IMR-90 (cell line): ENCODE measurements at regions not wholly inside any gene's neighbourhood (a gene's known extent, or its start where the extent isn't known, plus 50 kb on each side); places are given as distances from the start of the nearest gene placed in this dataset.

Experiments used
- ATAC-seq: fragments of 200-7000 bp; cut with Tn5 transposase; 2 replicates; pipeline ENCODE4 v1.9.1; 2020; ENCODE audit warnings: low read depth, mild to moderate bottlenecking, moderate library complexity
- BruUV-seq: library from RNA; stranded (reverse); fragments of 400-500 nt; replicated peaks from 2 replicates; lab custom pipeline; 2021; lab: Mats Ljungman, UMichigan
- CTCF ChIA-PET: fragments of 300-600 bp; formaldehyde crosslinking; extraction: SDS; loops from one replicate; lab custom pipeline; 2021; ENCODE audit warnings: antibody characterized with exemption; lab: Yijun Ruan, JAX
- POLR2A ChIA-PET: fragments of 300-600 bp; sonication (Branson Sonifier 250); formaldehyde crosslinking; loops from one replicate; lab custom pipeline; 2022; ENCODE audit warnings: antibody characterized with exemption; ENCODE audit not compliant: unreplicated experiment; lab: Charles Lee
- DNase-seq: peaks from one replicate; pipeline ENCODE4 v3.0.0; 2013
- H2AFZ ChIP-seq: replicated peaks from 2 replicates; pipeline ENCODE3; 2013; ENCODE audit warnings: low read length, mild to moderate bottlenecking; ENCODE audit not compliant: poor library complexity
- H2AK5ac ChIP-seq: 2 replicates; pipeline ENCODE4 v1.6.1; 2013; ENCODE audit warnings: low read depth, low read length, inconsistent platforms
- H2AK9ac ChIP-seq: replicated peaks from 2 replicates; pipeline ENCODE3; 2013; ENCODE audit warnings: mild to moderate bottlenecking, low read depth, low read length, moderate library complexity; ENCODE audit not compliant: poor library complexity
- H2BK120ac ChIP-seq: 2 replicates; pipeline ENCODE4 v1.6.1; 2013; ENCODE audit warnings: low read depth, low read length, inconsistent platforms
- H2BK15ac ChIP-seq: 3 replicates; pipeline ENCODE4 v1.6.1; 2013; ENCODE audit warnings: low read depth, low read length, inconsistent platforms
- H2BK20ac ChIP-seq: 2 replicates; pipeline ENCODE4 v1.6.1; 2013; ENCODE audit warnings: low read depth, mild to moderate bottlenecking, inconsistent platforms, low read length, moderate library complexity
- H2BK5ac ChIP-seq: 2 replicates; pipeline ENCODE4 v1.6.1; 2013; ENCODE audit warnings: mild to moderate bottlenecking, low read depth, low read length, inconsistent platforms; ENCODE audit not compliant: poor library complexity, severe bottlenecking
- H3K14ac ChIP-seq: replicated peaks from 2 replicates; pipeline ENCODE4 v1.6.1; 2013; ENCODE audit warnings: low read depth, low read length, inconsistent platforms
- H3K18ac ChIP-seq: 2 replicates; pipeline ENCODE4 v1.6.1; 2013; ENCODE audit warnings: low read depth, low read length, control low read depth
- H3K23ac ChIP-seq: 2 replicates; pipeline ENCODE4 v1.6.1; 2013; ENCODE audit warnings: low read depth, low read length, inconsistent platforms
- H3K27ac ChIP-seq: 2 replicates; pipeline ENCODE4 v1.5.1; 2013; ENCODE audit warnings: mild to moderate bottlenecking, control low read depth, low read length; ENCODE audit not compliant: insufficient read depth
- H3K27me3 ChIP-seq: 2 replicates; pipeline ENCODE4 v1.6.1; 2013; ENCODE audit warnings: low read length; ENCODE audit not compliant: control insufficient read depth, insufficient read depth
- H3K36me3 ChIP-seq: 2 replicates; pipeline ENCODE4 v1.6.1; 2013; ENCODE audit warnings: low read length, mixed read lengths; ENCODE audit not compliant: control insufficient read depth, insufficient read depth
- H3K4ac ChIP-seq: 2 replicates; pipeline ENCODE4 v1.6.1; 2013; ENCODE audit warnings: low read depth, low read length, inconsistent platforms
- H3K4me1 ChIP-seq: 2 replicates; pipeline ENCODE4 v1.6.1; 2013; ENCODE audit warnings: low read length, mixed read lengths; ENCODE audit not compliant: control insufficient read depth, insufficient read depth
- H3K4me2 ChIP-seq: 2 replicates; pipeline ENCODE4 v1.6.1; 2013; ENCODE audit warnings: low read depth, mild to moderate bottlenecking, control low read depth, low read length, moderate library complexity
- H3K4me3 ChIP-seq: 2 replicates; pipeline ENCODE4 v1.5.1; 2013; ENCODE audit warnings: low read depth, mild to moderate bottlenecking, control low read depth, low read length, moderate library complexity; ENCODE audit not compliant: insufficient read depth
- H3K56ac ChIP-seq: 2 replicates; pipeline ENCODE4 v1.6.1; 2013; ENCODE audit warnings: low read length, inconsistent platforms; ENCODE audit not compliant: insufficient read depth; ENCODE audit errors: extremely low read depth
- H3K79me1 ChIP-seq, 2 experiments: 2 replicates each; pipeline ENCODE4 v1.6.1; 2013; ENCODE audit warnings: low read length in 2 of 2, inconsistent platforms in 1 of 2, low read depth in 1 of 2
- H3K9ac ChIP-seq: 2 replicates; pipeline ENCODE4 v1.6.1; 2013; ENCODE audit warnings: low read depth, low read length, control low read depth
- H3K9me1 ChIP-seq: 2 replicates; pipeline ENCODE4 v1.6.1; 2013; ENCODE audit warnings: low read length, inconsistent platforms; ENCODE audit not compliant: insufficient read depth
- H3K9me3 ChIP-seq: 2 replicates; pipeline ENCODE4 v1.6.1; 2013; ENCODE audit warnings: low read length; ENCODE audit not compliant: control insufficient read depth, insufficient read depth
- H4K20me1 ChIP-seq: 2 replicates; pipeline ENCODE4 v1.6.1; 2013; ENCODE audit warnings: low read length, inconsistent platforms; ENCODE audit not compliant: insufficient read depth
- H4K5ac ChIP-seq: 2 replicates; pipeline ENCODE4 v1.6.1; 2013; ENCODE audit warnings: mild to moderate bottlenecking, low read depth, low read length, control low read depth
- H4K8ac ChIP-seq, 2 experiments: 2 replicates each; pipeline ENCODE4 v1.6.1; 2013; ENCODE audit warnings: low read depth in 2 of 2, low read length in 2 of 2, control low read depth in 1 of 2, inconsistent platforms in 1 of 2
- H4K91ac ChIP-seq: 2 replicates; pipeline ENCODE4 v1.6.1; 2013; ENCODE audit warnings: low read depth, low read length, inconsistent platforms; ENCODE audit not compliant: insufficient read depth
- CEBPB ChIP-seq: IDR thresholded peaks from 2 replicates; pipeline ENCODE4 v1.6.1; 2012; ENCODE audit warnings: low read depth, low read length, improper control_type of control experiment
- MXI1 ChIP-seq: IDR thresholded peaks from 2 replicates; pipeline ENCODE4 v1.6.1; 2012; ENCODE audit warnings: low read depth, mild to moderate bottlenecking, low read length, moderate library complexity, borderline replicate concordance
- POLR2A ChIP-seq: IDR thresholded peaks from 2 replicates; pipeline ENCODE4 v1.6.1; 2012; ENCODE audit warnings: mild to moderate bottlenecking, low read depth, low read length
- RCOR1 ChIP-seq: IDR thresholded peaks from 2 replicates; pipeline ENCODE4 v1.6.1; 2012; ENCODE audit warnings: mild to moderate bottlenecking, low read length, improper control_type of control experiment; ENCODE audit not compliant: insufficient replicate concordance
- RFX5 ChIP-seq: IDR thresholded peaks from 2 replicates; pipeline ENCODE4 v1.8.0; 2012; ENCODE audit warnings: low read depth, mild to moderate bottlenecking, low read length, moderate library complexity
- SMC3 ChIP-seq: fragments of 150-350 bp; IDR thresholded peaks from 2 replicates; pipeline ENCODE4 v1.6.1; 2016; ENCODE audit warnings: low read depth, mild to moderate bottlenecking, antibody characterized with exemption, low read length, moderate library complexity
- WGBS, 2 experiments: methylation state at CpG; one replicate each; pipeline versions ENCODE4 v1.1.5 to v1.1.7; 2013; ENCODE audit warnings: missing lambda C conversion rate in 2 of 2; ENCODE audit not compliant: insufficient read length in 1 of 2; ENCODE audit errors: extremely low coverage in 2 of 2; 5-methylcytosine and 5-hydroxymethylcytosine counted together
- dilution Hi-C: fragments of 300-500 bp; cut with HindIII; formaldehyde crosslinking; loops from one replicate; pipeline ENCODE4 v1.14.3; 2018; ENCODE audit warnings: low sequenced_read_pairs; ENCODE audit not compliant: unreplicated experiment
- in situ Hi-C: fragments of 300-500 bp; cut with MboI; formaldehyde crosslinking; loops from 3 replicates; pipeline ENCODE4 v1.14.3; 2019; ENCODE audit warnings: low sequenced_read_pairs, inconsistent platforms, mixed read lengths
- intact Hi-C: fragments of 100-400 bp; cut with micrococcal nuclease; formaldehyde crosslinking; loops from 2 replicates; pipeline ENCODE4 v1.10.0; 2022
- TF ChIP-seq, protein P1 (sequence below): fragments of 150-350 bp; IDR thresholded peaks from 2 replicates; pipeline ENCODE4 v1.6.1; 2017; ENCODE audit warnings: mild to moderate bottlenecking, antibody characterized with exemption, low read length, low read depth
- TF ChIP-seq, protein P2 (sequence below): conservative IDR thresholded peaks from 2 replicates; pipeline ENCODE4 v1.5.1; 2012; ENCODE audit warnings: mild to moderate bottlenecking, low read depth, low read length, improper control_type of control experiment

DNA sequence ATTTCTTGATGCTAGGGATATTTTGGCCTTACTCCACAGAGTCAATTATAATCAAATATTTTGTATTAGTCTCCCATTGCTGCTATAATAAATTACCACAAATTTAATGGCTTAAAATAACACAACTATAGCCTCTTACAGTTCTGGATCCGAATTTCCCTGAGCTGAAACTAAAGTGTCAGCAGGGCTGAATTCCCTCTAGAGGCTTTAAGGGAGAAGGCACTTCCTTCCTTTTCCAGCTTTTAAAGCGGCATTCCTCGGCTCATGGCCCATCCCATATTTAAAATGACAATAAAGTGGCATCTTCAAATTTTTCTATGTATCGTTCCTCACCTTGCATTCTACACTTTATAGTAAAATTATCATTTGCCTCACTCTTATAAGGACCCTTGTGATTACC, 421.4 kb upstream of the ZWINT start:
- Histone ChIP-seq H2AK9ac (no peak overlapping the region), H2BK15ac (no peak overlapping the region), H3K27ac (no peak overlapping the region), H3K23ac (no peak overlapping the region), H2BK120ac (no peak overlapping the region), H3K4me3 (no peak overlapping the region), H3K4ac (no peak overlapping the region), H2AFZ (no peak overlapping the region), H3K9me3 (peaks cover 2% of the 10 kb centered on the region; the same call in 1 of the 2 replicates), H3K9me1 (no peaks in the 10 kb centered on the region), H3K56ac (no peak overlapping the region), H3K36me3 (no peaks in the 10 kb centered on the region), H3K14ac (no peak overlapping the region), H4K8ac (no peak overlapping the region), H3K79me1 (no peaks in the 10 kb centered on the region), H2BK20ac (no peak overlapping the region), H4K91ac (no peak overlapping the region), H4K5ac (no peak overlapping the region), H3K9ac (no peak overlapping the region), H2BK5ac (no peak overlapping the region), H2AK5ac (no peak overlapping the region), H4K20me1 (no peaks in the 10 kb centered on the region), H3K4me1 (no peaks in the 10 kb centered on the region), H3K27me3 (no peaks in the 10 kb centered on the region), H3K4me2 (no peak overlapping the region), H3K18ac (no peak overlapping the region)
- intact Hi-C loops = no loop called here
- in situ Hi-C loops = no loop called here
- no CpG with 5 or more reads among the region's 4 CpGs for WGBS, 2 experiments
- ChIA-PET CTCF (interaction anchor here (0.6 kb wide), 1 partner anchor 12 kb away, joined by 3 read pairs; no protein-coding TSS in a partner anchor), POLR2A (no interaction called here)
- dilution Hi-C loops = no loop called here
- ATAC-seq = no peak
- TF ChIP-seq MXI1 (no peak), CEBPB (no peak), RCOR1 (no peak), SMC3 (no peak), POLR2A (no peak), RFX5 (no peak)
- TF ChIP-seq, protein P1, sequence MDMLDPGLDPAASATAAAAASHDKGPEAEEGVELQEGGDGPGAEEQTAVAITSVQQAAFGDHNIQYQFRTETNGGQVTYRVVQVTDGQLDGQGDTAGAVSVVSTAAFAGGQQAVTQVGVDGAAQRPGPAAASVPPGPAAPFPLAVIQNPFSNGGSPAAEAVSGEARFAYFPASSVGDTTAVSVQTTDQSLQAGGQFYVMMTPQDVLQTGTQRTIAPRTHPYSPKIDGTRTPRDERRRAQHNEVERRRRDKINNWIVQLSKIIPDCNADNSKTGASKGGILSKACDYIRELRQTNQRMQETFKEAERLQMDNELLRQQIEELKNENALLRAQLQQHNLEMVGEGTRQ = no peak
- TF ChIP-seq, protein P2, sequence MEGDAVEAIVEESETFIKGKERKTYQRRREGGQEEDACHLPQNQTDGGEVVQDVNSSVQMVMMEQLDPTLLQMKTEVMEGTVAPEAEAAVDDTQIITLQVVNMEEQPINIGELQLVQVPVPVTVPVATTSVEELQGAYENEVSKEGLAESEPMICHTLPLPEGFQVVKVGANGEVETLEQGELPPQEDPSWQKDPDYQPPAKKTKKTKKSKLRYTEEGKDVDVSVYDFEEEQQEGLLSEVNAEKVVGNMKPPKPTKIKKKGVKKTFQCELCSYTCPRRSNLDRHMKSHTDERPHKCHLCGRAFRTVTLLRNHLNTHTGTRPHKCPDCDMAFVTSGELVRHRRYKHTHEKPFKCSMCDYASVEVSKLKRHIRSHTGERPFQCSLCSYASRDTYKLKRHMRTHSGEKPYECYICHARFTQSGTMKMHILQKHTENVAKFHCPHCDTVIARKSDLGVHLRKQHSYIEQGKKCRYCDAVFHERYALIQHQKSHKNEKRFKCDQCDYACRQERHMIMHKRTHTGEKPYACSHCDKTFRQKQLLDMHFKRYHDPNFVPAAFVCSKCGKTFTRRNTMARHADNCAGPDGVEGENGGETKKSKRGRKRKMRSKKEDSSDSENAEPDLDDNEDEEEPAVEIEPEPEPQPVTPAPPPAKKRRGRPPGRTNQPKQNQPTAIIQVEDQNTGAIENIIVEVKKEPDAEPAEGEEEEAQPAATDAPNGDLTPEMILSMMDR = no peak
- DNase-seq = no peak
- no TSS peak for BruUV-seq
